SU-DHL-6 (cell line): ENCODE measurements at regions not wholly inside any gene's neighbourhood (a gene's known extent, or its start where the extent isn't known, plus 50 kb on each side); places are given as distances from the start of the nearest gene placed in this dataset.

ENCODE experiments used
- CTCF ChIP-seq: fragments of 200-600 bp; sonication (generic); IDR thresholded peaks from one replicate; pipeline ENCODE4 v1.5.1; 2017; ENCODE audit warnings: antibody characterized with exemption, mild to moderate bottlenecking, low read length, moderate library complexity; ENCODE audit not compliant: insufficient read depth, poor library complexity, severe bottlenecking
- EZH2phosphoT487 ChIP-seq: fragments of 200-600 bp; sonication (generic), shearing (Covaris generic); conservative IDR thresholded peaks from 2 replicates; pipeline ENCODE4 v1.6.1; 2018; ENCODE audit warnings: mild to moderate bottlenecking, antibody characterized with exemption, low read length, moderate library complexity, mixed read lengths

DNA sequence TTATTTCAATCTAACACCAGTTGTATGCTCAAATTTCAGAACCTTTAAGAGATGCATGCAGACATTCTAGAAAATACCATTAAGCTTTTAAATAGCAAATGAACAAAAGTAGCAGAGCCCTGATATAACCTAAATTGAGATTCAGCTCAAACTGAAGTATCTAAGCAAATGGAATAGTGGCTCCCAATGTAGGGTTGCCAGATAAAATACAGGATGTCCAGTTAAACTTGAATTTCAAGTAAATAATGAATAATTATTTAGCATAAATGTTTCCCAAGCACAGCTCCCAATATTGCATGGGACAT is 171.1 kb upstream of the ATP11B start:
- TF ChIP-seq CTCF (no peak), EZH2phosphoT487 (no peak)
